ENCODE measurements at regions not wholly inside any gene's neighbourhood (a gene's known extent, or its start where the extent isn't known, plus 50 kb on each side); places are given as distances from the start of the nearest gene placed in this dataset.

DNA sequence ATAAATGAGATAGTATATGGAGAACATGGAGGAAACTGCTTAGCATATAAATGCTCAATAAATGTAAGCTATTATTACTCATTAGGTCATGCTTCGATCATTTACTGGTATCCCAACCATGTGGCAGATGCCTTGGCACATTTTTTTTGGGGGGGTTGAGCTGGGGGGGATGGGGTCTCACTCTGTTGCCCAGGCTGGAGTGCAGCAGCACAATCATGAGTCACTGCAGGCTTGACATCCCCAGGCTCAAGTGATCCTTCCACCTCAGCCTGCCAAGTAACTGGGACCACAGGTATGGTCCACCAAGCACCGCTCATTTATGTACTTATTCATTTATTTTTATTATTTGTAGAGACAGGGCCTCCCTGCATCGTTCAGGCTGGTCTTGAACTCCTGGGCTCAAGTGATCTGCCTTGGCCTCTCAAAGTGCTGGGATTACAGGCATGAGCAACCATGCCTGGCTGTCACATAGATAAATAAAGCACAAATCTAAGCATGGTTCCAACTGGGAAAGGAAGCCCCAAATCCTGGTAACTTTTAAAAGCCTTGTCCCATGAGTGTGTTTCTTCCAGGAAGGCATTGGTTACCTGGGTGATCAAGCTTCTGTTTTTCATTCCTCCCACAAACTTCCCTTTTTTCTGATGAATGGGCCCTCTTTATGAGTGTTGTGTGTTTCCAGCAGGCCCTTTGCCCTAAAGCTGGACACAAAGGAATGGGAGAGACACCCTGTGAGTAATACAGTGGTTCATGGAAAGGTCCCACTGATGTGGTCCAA is 147.4 kb upstream of the UMPS start:
- Histone ChIP-seq H3K4me3 (no peak overlapping the region), H3K27ac (no peak overlapping the region), H3K4me1 (peaks cover 0 to 19% (median 9%) of the 10 kb centered on the region in 4 donors), H3K36me3 (no peaks in the 10 kb centered on the region), H3K9me3 (no peaks in the 10 kb centered on the region), H3K27me3 (no peaks in the 10 kb centered on the region)
- ATAC-seq (no peak), DNase-seq (no peak)
- intact Hi-C loops (cut with DNase I): no loop called here
- TF ChIP-seq POLR2A (IDR thresholded peaks at IDR 0.05) (no peak), CTCF (IDR thresholded peaks at IDR 0.05) (no peak)
- WGBS (ENCODE audit: insufficient coverage, low coverage, low lambda C conversion rate, missing lambda C conversion rate): 74% methylated on average over 3 of the region's 3 CpGs

GRCh38 chr3:124584245-124584551 is 146.1 kb upstream of the UMPS start:
- Histone ChIP-seq H3K4me3 (peak overlapping the region; percentile 43 to 69 (median 64)), H3K9me3 (no peaks in the 10 kb centered on the region), H3K27ac (peak overlapping the region in 1 of 3 donors; percentile 16), H3K36me3 (no peaks in the 10 kb centered on the region), H3K27me3 (no peaks in the 10 kb centered on the region), H3K4me1 (peaks cover 0 to 19% (median 9%) of the 10 kb centered on the region in 4 donors)
- ATAC-seq: no peak
- WGBS (ENCODE audit: insufficient coverage, low coverage, low lambda C conversion rate, missing lambda C conversion rate): 4% methylated on average over 8 of the region's 9 CpGs
- TF ChIP-seq CTCF (IDR thresholded peaks at IDR 0.05) (no peak), POLR2A (IDR thresholded peaks at IDR 0.05) (no peak)
- DNase-seq: no peak
- intact Hi-C loops (cut with DNase I): no loop called here

DNA sequence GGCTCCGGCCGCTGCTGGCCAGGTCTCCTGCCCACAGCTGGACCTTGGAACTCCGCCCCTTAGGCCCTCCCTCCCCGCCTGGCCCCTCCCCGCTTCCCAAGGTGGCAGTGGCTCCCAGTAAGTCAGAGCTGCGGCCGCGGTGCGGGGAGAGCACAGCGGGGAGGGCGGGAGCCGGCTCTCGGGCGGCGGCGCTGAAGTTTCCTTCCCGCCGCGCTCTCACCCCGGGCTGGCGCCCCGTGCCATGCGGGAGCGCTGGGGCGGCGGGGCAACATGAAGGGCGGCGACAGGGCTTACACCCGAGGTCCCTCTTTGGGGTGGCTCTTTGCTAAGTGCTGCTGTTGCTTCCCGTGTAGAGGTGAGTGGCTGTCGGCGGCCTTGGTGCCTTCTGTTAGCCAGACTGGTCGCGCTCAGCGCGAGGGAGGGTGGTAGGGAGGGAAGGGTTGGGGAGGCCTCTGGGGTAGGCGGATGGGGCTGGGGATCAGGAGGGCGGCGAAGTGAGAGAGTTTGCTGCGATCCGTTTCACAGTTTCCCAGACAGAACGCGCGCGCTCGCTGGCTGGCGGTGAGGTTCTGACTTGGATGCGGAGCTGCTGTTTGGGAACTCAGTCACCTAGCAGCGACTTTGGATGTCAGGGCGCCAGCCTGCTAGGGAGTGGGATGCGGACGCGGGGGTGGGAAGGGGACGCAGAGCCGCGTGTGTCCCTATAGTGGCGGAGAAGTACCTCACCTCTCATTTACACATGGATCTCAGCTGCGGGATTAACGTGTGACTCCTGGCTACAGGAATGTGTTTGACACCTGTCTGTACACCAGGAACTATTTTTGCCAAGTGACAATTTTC is 145.5 kb upstream of the UMPS start:
- WGBS (ENCODE audit: insufficient coverage, low coverage, low lambda C conversion rate, missing lambda C conversion rate): 9% methylated on average over 6 of the region's 59 CpGs
- Histone ChIP-seq H3K36me3 (no peaks in the 10 kb centered on the region), H3K4me3 (peak overlapping the region; percentile 43 to 69 (median 64)), H3K4me1 (peaks cover 0 to 19% (median 9%) of the 10 kb centered on the region in 4 donors), H3K27me3 (no peaks in the 10 kb centered on the region), H3K27ac (peak overlapping the region; percentile 44 to 81 (median 67)), H3K9me3 (no peaks in the 10 kb centered on the region)
- peak; percentile 95 to 98 (median 97) for ATAC-seq
- intact Hi-C loops (cut with DNase I): no loop called here
- DNase-seq: peak; percentile 92 to 97 (median 96)
- peak; percentile 91 for TF ChIP-seq POLR2A (IDR thresholded peaks at IDR 0.05)
- TF ChIP-seq CTCF (IDR thresholded peaks at IDR 0.05): no peak

- ATAC-seq (peak in 2 of 4 donors; percentile 4 to 25), DNase-seq (no peak)
- Histone ChIP-seq H3K27ac (peak overlapping the region in 1 of 3 donors; percentile 37), H3K27me3 (no peaks in the 10 kb centered on the region), H3K4me1 (peaks cover 0 to 21% (median 9%) of the 10 kb centered on the region in 4 donors), H3K36me3 (no peaks in the 10 kb centered on the region), H3K9me3 (no peaks in the 10 kb centered on the region), H3K4me3 (no peak overlapping the region)
- intact Hi-C loops (cut with DNase I): no loop called here
- no peak for TF ChIP-seq POLR2A (IDR thresholded peaks at IDR 0.05)
- no peak for TF ChIP-seq CTCF (IDR thresholded peaks at IDR 0.05)
- 56% methylated on average over 16 of the region's 21 CpGs for WGBS (ENCODE audit: insufficient coverage, low coverage, low lambda C conversion rate, missing lambda C conversion rate)
Observed at GRCh38 chr3:124586126-124587052, 143.9 kb upstream of the UMPS start.

Data from right lobe of liver (tissue), 6 donors.